Mesenchymal stem cell (in vitro differentiated cells and primary cell): ENCODE measurements at regions not wholly inside any gene's neighbourhood (a gene's known extent, or its start where the extent isn't known, plus 50 kb on each side); places are given as distances from the start of the nearest gene placed in this dataset.

ENCODE experiments used
- DNase-seq: peaks from one replicate; pipeline ENCODE4 v3.0.0-alpha.2; 2013
- H2AFZ ChIP-seq: one replicate; pipeline ENCODE4 v1.6.1; 2013; ENCODE audit warnings: low read depth, mild to moderate bottlenecking, control low read depth, inconsistent platforms, low read length, moderate library complexity
- H2AK5ac ChIP-seq: 2 replicates; pipeline ENCODE4 v1.6.1; 2013; ENCODE audit warnings: low read length, moderate library complexity, mild to moderate bottlenecking, inconsistent platforms; ENCODE audit not compliant: severe bottlenecking
- H2BK120ac ChIP-seq: one replicate; pipeline ENCODE4 v1.6.1; 2013; ENCODE audit warnings: low read depth, mild to moderate bottlenecking, inconsistent platforms, low read length, moderate library complexity
- H2BK12ac ChIP-seq, 2 experiments: one replicate each; pipeline ENCODE4 v1.6.1; 2013; ENCODE audit warnings: inconsistent platforms in 2 of 2, low read length in 2 of 2, mild to moderate bottlenecking in 2 of 2, moderate library complexity in 2 of 2, control low read depth in 1 of 2
- H2BK15ac ChIP-seq: one replicate; pipeline ENCODE4 v1.6.1; 2013; ENCODE audit warnings: mild to moderate bottlenecking, low read depth, inconsistent platforms; ENCODE audit not compliant: poor library complexity, severe bottlenecking
- H2BK5ac ChIP-seq: 2 replicates; pipeline ENCODE4 v1.6.1; 2013; ENCODE audit warnings: low read depth, mild to moderate bottlenecking, low read length, control low read depth, inconsistent platforms; ENCODE audit not compliant: poor library complexity, severe bottlenecking
- H3K14ac ChIP-seq, 2 experiments: one replicate each; pipeline ENCODE4 v1.6.1; 2013; ENCODE audit warnings: inconsistent platforms in 2 of 2, low read length in 2 of 2, control low read depth in 1 of 2, mild to moderate bottlenecking in 1 of 2, moderate library complexity in 1 of 2
- H3K18ac ChIP-seq, 2 experiments: one replicate each; pipeline ENCODE4 v1.6.1; 2013; ENCODE audit warnings: inconsistent platforms in 2 of 2, low read length in 2 of 2, control low read depth in 1 of 2, low read depth in 1 of 2, mild to moderate bottlenecking in 1 of 2
- H3K23ac ChIP-seq, 2 experiments: one replicate each; pipeline ENCODE4 v1.6.1; 2013; ENCODE audit warnings: inconsistent platforms in 2 of 2, low read length in 2 of 2, mild to moderate bottlenecking in 2 of 2, moderate library complexity in 2 of 2, control low read depth in 1 of 2
- H3K27ac ChIP-seq: 2 replicates; pipeline ENCODE4 v1.5.1; 2013; ENCODE audit warnings: mild to moderate bottlenecking, moderate library complexity, low read length, control low read depth, inconsistent platforms; ENCODE audit not compliant: poor library complexity, severe bottlenecking
- H3K27me3 ChIP-seq, 2 experiments: 2 replicates each; pipeline versions ENCODE4 v1.6.1 to v1.7.0; 2013; ENCODE audit warnings: low read length in 2 of 2, mild to moderate bottlenecking in 2 of 2, moderate library complexity in 2 of 2, control low read depth in 1 of 2, inconsistent platforms in 1 of 2; ENCODE audit not compliant: control insufficient read depth in 1 of 2, insufficient read depth in 1 of 2
- H3K36me3 ChIP-seq, 2 experiments: 2 replicates each; pipeline versions ENCODE4 v1.6.1 to v1.7.0; 2013; ENCODE audit warnings: low read length in 2 of 2, control low read depth in 1 of 2, inconsistent platforms in 1 of 2, low read depth in 1 of 2, mild to moderate bottlenecking in 1 of 2; ENCODE audit not compliant: insufficient read depth in 2 of 2, control insufficient read depth in 1 of 2
- H3K4ac ChIP-seq, 2 experiments: one replicate each; pipeline ENCODE4 v1.6.1; 2013; ENCODE audit warnings: inconsistent platforms in 2 of 2, low read length in 2 of 2, mild to moderate bottlenecking in 2 of 2, moderate library complexity in 2 of 2, control low read depth in 1 of 2, low read depth in 1 of 2
- H3K4me1 ChIP-seq: 2 replicates; pipeline ENCODE4 v1.6.1; 2013; ENCODE audit warnings: low read depth, low read length, control low read depth; ENCODE audit not compliant: control insufficient read depth, insufficient read depth
- H3K4me2 ChIP-seq: 2 replicates; pipeline ENCODE4 v1.6.1; 2013; ENCODE audit warnings: low read length, mild to moderate bottlenecking, inconsistent platforms; ENCODE audit not compliant: poor library complexity, severe bottlenecking
- H3K4me3 ChIP-seq, 2 experiments: 2 replicates each; pipeline versions ENCODE4 v1.5.1 to v1.7.0; 2013; ENCODE audit warnings: low read length in 2 of 2, mild to moderate bottlenecking in 2 of 2, control low read depth in 1 of 2, low read depth in 1 of 2; ENCODE audit not compliant: insufficient read depth in 1 of 2
- H3K79me1 ChIP-seq: replicated peaks from 2 replicates; pipeline ENCODE4 v1.6.1; 2013; ENCODE audit warnings: mild to moderate bottlenecking, control low read depth, low read length, inconsistent platforms; ENCODE audit not compliant: poor library complexity, severe bottlenecking
- H3K9ac ChIP-seq: 2 replicates; pipeline ENCODE4 v1.7.0; 2013; ENCODE audit warnings: mild to moderate bottlenecking, low read length, moderate library complexity
- H3K9me3 ChIP-seq: 2 replicates; pipeline ENCODE4 v1.7.0; 2013; ENCODE audit warnings: mild to moderate bottlenecking, low read length; ENCODE audit not compliant: control insufficient read depth
- H4K8ac ChIP-seq: one replicate; pipeline ENCODE4 v1.6.1; 2013; ENCODE audit warnings: inconsistent platforms, mild to moderate bottlenecking, low read length, moderate library complexity
- H4K91ac ChIP-seq: one replicate; pipeline ENCODE4 v1.6.1; 2013; ENCODE audit warnings: mild to moderate bottlenecking, low read length, inconsistent platforms
- WGBS: methylation state at CpG from one replicate; pipeline ENCODE4 v1.1.7; 2013; ENCODE audit warnings: mixed read lengths; 5-methylcytosine and 5-hydroxymethylcytosine counted together

- Histone ChIP-seq H3K27me3 (no peaks in the 10 kb centered on the region), H2BK5ac (no peak overlapping the region), H2AFZ (no peak overlapping the region), H2AK5ac (no peak overlapping the region), H4K8ac (no peak overlapping the region), H2BK12ac (no peak overlapping the region), H3K4ac (no peak overlapping the region), H3K9ac (peak overlapping the region; percentile 70), H3K4me2 (no peak overlapping the region), H3K23ac (no peak overlapping the region), H3K36me3 (no peaks in the 10 kb centered on the region), H4K91ac (no peak overlapping the region), H3K79me1 (no peaks in the 10 kb centered on the region), H3K9me3 (no peaks in the 10 kb centered on the region), H3K18ac (no peak overlapping the region), H3K4me1 (no peaks in the 10 kb centered on the region), H3K14ac (no peak overlapping the region), H3K4me3 (no peak overlapping the region), H2BK15ac (no peak overlapping the region), H3K27ac (no peak overlapping the region), H2BK120ac (no peak overlapping the region)
- DNase-seq = no peak
- no CpG with 5 or more reads among the region's 2 CpGs for WGBS
These were observed 111.5 kb upstream of the AHR start for GRCh38 chr7:17186745-17187530.

- Histone ChIP-seq H2BK15ac (no peak overlapping the region), H3K9me3 (no peaks in the 10 kb centered on the region), H3K23ac (no peak overlapping the region), H3K36me3 (no peaks in the 10 kb centered on the region), H2BK120ac (no peak overlapping the region), H3K4me2 (no peak overlapping the region), H3K27ac (no peak overlapping the region), H3K14ac (no peak overlapping the region), H2AK5ac (no peak overlapping the region), H3K4ac (no peak overlapping the region), H4K91ac (no peak overlapping the region), H4K8ac (no peak overlapping the region), H3K4me3 (no peak overlapping the region), H2BK5ac (no peak overlapping the region), H3K4me1 (no peaks in the 10 kb centered on the region), H2AFZ (no peak overlapping the region), H2BK12ac (no peak overlapping the region), H3K18ac (no peak overlapping the region), H3K9ac (no peak overlapping the region), H3K79me1 (no peaks in the 10 kb centered on the region), H3K27me3 (no peaks in the 10 kb centered on the region)
- no peak for DNase-seq
- WGBS = 77% methylated on average over 5 of the region's 5 CpGs
These were observed 103.8 kb upstream of the AHR start for GRCh38 chr7:17194656-17195055.

- Histone ChIP-seq H3K27me3 (no peaks in the 10 kb centered on the region), H3K9me3 (no peaks in the 10 kb centered on the region), H3K14ac (no peak overlapping the region), H3K4me1 (no peaks in the 10 kb centered on the region), H3K9ac (no peak overlapping the region), H3K4ac (no peak overlapping the region), H2BK120ac (no peak overlapping the region), H3K79me1 (no peaks in the 10 kb centered on the region), H2AK5ac (no peak overlapping the region), H3K18ac (no peak overlapping the region), H3K4me3 (no peak overlapping the region), H2BK15ac (no peak overlapping the region), H3K4me2 (no peak overlapping the region), H3K27ac (no peak overlapping the region), H3K23ac (no peak overlapping the region), H2BK5ac (no peak overlapping the region), H2AFZ (no peak overlapping the region), H4K91ac (no peak overlapping the region), H4K8ac (no peak overlapping the region), H3K36me3 (no peaks in the 10 kb centered on the region), H2BK12ac (no peak overlapping the region)
- no peak for DNase-seq
- 100% methylated on average over 2 of the region's 2 CpGs for WGBS
These were observed 102.9 kb upstream of the AHR start for GRCh38 chr7:17195576-17195975.

- H3K79me1 ChIP-seq = no peaks in the 10 kb centered on the region
- H2BK120ac ChIP-seq = no peak overlapping the region
- H2BK5ac ChIP-seq = no peak overlapping the region
- DNase-seq = no peak
- no peak overlapping the region for H3K4ac ChIP-seq
- no peak overlapping the region for H3K27ac ChIP-seq
- H3K36me3 ChIP-seq = no peaks in the 10 kb centered on the region
- no peak overlapping the region for H3K14ac ChIP-seq
- H3K4me2 ChIP-seq = no peak overlapping the region
- peaks cover 2% of the 10 kb centered on the region for H3K4me1 ChIP-seq
- H3K27me3 ChIP-seq = no peaks in the 10 kb centered on the region
- H3K4me3 ChIP-seq = no peak overlapping the region
- no peaks in the 10 kb centered on the region for H3K9me3 ChIP-seq
- no peak overlapping the region for H2AK5ac ChIP-seq
- H4K8ac ChIP-seq = no peak overlapping the region
- no peak overlapping the region for H2BK12ac ChIP-seq
- H3K18ac ChIP-seq = no peak overlapping the region
- H2AFZ ChIP-seq = no peak overlapping the region
- H2BK15ac ChIP-seq = no peak overlapping the region
- no peak overlapping the region for H3K23ac ChIP-seq
- H4K91ac ChIP-seq = no peak overlapping the region
- WGBS = 100% methylated on average over 3 of the region's 3 CpGs
- H3K9ac ChIP-seq = no peak overlapping the region
These were observed 92.5 kb upstream of the AHR start for GRCh38 chr7:17205910-17206309.
